ENCODE measurements at regions not wholly inside any gene's neighbourhood (a gene's known extent, or its start where the extent isn't known, plus 50 kb on each side); places are given as distances from the start of the nearest gene placed in this dataset.

DNA sequence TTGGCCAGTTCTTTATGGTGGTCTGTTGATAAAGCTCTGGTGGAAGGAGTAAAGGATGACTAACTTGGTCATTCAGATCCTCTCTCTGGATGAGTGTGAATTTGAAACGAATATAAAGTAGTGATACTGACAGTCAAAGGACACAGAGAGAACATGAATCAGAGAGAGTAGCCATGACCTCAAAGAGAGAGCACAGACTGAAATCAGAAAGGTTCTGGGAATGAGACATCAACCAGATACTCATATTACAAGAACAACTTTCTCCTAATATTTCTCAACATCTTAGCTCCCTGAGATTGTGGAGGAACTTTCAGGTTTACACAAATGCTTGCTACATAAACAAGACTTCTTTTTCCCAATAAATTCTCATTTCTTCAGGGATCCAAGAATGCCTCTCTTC, 849.1 kb upstream of the CHAC2 start:
- TF ChIP-seq, protein P1, sequence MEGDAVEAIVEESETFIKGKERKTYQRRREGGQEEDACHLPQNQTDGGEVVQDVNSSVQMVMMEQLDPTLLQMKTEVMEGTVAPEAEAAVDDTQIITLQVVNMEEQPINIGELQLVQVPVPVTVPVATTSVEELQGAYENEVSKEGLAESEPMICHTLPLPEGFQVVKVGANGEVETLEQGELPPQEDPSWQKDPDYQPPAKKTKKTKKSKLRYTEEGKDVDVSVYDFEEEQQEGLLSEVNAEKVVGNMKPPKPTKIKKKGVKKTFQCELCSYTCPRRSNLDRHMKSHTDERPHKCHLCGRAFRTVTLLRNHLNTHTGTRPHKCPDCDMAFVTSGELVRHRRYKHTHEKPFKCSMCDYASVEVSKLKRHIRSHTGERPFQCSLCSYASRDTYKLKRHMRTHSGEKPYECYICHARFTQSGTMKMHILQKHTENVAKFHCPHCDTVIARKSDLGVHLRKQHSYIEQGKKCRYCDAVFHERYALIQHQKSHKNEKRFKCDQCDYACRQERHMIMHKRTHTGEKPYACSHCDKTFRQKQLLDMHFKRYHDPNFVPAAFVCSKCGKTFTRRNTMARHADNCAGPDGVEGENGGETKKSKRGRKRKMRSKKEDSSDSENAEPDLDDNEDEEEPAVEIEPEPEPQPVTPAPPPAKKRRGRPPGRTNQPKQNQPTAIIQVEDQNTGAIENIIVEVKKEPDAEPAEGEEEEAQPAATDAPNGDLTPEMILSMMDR (IDR thresholded peaks at IDR 0.05; ENCODE audit: poor library complexity): no peak
- no peak for TF ChIP-seq EZH2phosphoT487 (IDR thresholded peaks at IDR 0.05; ENCODE audit: low read depth, severe bottlenecking, unreplicated experiment)
